Right kidney (tissue), 1 donor: ENCODE measurements at regions not wholly inside any gene's neighbourhood (a gene's known extent, or its start where the extent isn't known, plus 50 kb on each side); places are given as distances from the start of the nearest gene placed in this dataset.

Experiments used
- DNase-seq: peaks from one replicate; pipeline ENCODE4 v3.0.0-alpha.2; 2016

DNA sequence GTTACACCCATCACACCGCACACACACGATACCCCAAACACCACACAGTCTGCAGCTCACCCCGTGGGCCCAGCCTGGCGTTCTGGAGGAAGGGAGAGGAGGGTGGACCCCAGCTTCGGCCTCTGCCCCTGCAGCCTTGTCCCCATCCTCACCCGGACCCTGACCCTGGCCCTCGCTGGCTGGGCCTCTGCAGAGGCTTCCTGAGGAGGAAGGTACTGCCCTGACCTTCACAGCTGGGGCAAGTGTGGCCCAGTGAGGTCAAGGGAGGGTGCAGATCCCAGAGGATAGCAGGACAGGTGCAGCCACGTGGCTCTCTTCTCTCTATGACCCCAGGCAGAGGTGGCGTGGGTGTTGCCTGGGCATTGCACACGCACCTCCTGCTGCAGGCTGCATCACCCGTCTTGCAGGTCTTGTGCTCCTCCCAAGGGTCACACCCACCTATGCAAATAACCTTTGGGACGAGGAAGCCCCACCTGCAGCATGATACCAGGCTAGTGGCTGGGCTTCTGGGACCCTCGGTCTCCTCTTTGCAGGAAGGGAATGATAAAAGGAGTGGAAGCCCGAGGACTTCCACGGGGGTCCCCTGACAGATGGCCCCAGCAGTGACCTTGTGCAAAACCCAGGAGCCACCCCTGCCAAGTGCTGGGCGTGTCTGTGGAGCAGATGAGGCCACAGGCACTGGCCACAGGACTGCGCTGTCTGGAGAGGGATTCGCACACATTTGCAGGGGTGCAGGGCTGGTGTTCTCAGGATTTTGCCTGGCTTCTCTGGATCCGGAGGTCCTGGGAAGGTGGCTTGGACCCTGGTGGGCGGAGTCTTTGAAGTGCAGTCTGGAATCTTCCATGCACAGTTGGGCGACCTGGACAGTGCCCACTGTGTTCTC lies 1241.5 kb downstream of the BRD1 start:
- no peak for DNase-seq

DNA sequence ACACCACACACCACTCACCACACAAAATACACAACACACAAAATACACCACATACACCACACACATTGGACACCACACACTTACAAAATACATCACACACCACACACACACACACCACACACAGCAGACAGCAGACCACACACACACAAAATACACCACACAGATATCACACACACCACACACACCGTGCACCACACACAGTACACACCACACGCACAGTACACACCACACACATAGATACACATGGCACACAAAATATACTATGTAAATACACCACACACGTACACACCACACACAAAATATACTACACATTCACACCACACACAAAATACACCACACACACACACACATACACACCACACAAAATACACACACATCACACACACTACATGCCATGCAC lies 1243.5 kb downstream of the BRD1 start:
- no peak for DNase-seq

DNA sequence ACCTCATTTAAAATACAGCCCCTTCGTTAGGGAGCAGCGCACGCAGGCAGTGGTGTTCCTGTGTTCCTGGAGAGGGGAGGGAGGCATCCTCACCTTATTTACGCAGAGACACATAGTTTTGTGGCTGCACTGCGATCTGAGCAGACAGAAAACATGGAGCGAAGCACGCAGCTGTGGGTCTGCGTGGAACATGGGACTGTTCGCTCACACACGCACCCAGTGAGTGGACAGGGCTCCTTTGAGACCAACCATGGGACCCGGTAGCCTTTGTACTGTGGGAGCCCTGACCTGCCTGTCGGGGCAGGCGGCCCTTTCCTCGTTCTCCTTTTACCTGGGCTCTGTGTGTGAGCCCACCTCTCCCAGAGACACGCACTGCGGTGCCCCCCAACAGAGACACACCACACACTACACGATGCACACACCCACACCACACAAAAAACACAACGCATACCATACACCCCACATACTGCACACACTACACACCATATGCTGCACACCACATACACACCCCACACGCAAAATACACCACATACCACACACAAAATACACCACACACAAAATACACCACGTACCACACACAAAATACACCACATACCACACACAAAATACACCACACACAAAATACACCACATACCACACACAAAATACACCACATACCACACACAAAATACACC lies 1245.7 kb downstream of the BRD1 start:
- DNase-seq: no peak

DNA sequence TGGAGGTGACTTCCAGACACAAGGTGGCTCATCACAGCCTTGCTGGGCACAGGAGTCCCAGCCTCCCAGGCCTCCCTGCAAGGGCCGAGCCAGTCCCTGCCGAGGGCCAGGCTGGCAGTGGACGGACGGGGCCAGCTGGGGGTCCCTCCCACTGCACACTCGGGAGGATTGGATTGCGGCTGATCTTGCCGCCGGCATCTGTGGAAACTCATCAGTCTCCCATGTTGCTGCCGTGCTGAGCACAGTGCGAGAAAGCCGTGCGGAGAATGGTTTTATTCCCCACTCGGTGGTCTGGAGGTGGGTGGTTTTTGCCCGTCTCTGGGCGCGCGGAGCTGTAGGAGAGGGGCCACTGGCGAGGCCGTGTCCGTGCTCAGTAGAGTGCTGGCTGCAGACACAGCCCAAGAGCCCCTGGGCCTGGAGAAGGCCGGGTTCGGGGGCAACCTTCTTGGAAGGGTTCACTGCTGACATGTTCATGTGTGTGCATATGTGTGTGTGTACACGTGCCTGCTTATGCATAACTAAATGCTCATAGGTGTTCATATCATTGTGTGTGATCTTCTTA lies 1246.4 kb downstream of the BRD1 start:
- DNase-seq: no peak

DNA sequence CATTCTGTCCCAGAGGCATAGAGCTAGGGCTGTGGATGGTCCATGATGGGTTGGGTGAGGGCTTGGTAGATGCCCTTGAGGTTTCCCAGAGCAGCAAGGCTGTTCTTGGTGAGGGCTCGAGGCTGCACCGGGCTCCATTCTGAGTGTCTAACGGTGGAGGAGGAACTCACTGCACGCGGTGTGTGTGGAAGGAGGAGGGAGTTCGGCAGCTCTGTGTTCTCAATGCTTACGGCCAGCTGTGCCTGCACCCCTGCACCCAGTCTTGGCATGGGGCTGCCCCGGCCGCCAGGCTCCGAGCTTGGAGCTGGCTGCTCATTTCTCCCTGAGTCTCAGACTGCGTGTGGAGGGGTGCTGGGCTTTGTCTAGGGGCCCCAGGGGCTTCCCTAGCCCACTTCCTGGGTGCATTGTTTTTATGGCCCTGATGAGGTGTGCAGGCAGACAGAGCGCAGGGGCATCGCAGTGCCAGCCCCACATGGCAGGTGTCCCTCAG lies 1247.1 kb downstream of the BRD1 start:
- DNase-seq: no peak

DNA sequence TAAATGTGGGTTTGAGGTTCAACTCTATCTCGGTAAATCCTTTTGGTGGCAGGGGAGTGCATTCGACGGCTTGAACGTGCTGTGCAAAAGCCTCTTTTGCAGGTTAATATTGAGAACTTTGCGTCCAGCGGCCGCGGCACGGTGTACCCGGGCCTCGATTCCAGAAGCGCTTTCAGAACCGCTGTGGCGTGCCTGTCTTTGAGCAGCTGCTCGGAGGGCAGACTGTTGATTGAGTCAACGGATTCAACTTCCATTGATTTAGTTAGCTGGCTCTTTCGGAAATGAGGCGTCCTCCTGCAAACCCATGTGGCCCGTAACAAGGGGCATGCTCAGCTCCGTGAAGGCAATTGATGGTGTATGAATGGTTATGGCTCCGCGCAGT lies 1247.8 kb downstream of the BRD1 start:
- DNase-seq: no peak

DNA sequence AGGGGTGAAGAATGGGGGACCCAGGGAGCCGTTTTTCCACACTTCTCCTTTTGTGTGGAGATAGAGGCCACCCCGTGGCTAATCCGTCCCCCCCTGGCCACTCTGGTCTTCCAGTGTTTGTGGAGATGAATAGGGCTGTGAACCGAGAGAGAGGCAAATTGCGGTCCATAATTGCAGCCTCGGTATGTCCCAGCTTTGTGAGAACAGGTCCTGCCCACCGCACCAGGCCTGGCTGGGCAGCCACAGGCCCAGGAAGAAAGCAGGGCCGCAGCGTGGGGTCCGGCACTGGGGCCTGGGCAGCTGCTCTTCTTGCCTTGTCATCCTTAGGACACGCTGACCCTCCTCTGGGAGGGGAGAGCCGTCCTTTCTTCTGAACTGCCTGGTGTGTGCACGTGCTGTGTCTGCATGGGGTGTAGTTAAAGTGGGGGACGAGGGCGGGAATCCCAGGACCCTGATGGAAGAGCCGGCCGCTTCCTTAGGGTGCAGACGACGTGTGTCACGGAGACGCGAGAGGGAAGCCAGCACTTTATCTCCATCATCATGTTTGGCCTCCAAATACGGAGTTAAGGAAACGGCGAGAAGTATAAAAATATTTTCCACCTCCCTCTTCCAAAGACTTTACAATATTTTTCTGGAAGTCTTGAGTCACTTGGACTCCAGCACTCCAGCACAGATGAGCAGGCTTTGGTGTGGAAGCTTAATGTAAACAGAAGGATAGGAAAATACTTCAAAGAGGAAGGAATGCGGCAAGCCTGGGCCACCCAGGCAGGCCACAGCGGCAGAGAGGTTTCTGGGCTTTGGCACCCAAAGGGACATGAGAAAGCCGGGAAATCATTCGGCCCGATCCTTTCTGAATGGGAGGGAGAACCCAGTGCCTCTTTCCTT lies 1248.4 kb downstream of the BRD1 start:
- DNase-seq: no peak

DNA sequence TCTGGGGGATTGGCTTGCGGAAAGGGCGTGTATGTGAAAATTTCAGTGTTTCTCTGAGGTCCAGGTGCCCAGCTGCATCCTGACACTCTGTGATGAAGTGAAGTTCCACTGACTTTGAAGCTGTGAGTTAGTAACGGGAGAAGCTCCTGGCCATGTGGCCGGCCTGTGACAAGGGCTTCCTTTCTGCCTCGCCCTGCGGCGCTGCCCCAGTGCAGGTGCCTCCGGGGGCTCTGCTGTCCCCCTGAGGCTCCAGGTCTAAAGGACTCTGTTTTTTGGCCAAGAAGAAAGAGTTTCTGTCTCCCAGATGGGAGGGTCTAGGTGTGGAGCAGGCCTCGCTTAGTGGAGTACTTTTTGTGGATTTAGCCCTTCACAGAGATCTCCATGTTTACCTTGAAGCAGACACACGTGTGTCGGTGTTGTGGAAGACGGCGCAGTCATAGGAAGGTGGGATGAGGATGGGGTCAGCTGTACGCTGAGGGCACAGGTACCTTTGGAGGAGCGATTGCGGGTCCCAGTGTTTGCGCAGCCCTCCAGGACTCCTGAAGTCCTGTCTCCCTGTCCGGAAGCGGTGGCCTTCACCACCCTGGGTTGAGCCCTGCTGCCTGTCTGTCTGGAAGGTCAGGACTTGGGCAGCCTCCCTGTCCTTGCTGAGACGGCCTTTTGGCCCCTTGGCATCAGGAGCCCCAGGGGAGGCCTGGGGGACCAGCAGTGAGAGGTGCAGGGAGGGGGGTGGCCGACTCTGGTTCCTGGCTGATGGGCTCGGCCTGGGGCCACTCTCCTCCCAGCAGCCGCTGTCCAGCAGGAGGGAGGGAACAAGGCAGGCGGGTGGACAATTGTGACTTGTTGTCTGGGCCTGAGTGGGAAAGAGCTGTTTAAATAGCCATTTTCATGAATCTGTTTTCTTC lies 1249.3 kb downstream of the BRD1 start:
- no peak for DNase-seq

DNA sequence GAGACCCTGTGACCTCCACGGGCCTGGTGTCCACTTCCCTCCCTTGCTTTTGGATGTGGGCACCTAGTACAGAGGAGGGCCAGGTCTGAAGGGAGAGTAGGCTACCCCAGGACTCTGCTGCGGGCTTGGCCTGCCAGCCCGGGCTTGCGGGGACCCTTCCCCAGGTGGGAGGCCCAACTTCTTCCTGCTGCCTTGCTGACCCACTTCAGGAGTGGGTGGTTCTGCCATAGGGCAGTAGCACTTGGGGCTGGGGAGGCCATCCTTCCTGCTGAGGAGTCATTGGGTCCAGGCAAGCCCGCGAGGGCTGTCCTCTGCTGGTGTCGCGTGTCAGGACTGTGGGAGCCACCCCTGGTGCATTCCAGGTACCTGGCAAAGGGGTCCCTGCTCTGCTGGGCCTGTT lies 1250.0 kb downstream of the BRD1 start:
- no peak for DNase-seq

DNA sequence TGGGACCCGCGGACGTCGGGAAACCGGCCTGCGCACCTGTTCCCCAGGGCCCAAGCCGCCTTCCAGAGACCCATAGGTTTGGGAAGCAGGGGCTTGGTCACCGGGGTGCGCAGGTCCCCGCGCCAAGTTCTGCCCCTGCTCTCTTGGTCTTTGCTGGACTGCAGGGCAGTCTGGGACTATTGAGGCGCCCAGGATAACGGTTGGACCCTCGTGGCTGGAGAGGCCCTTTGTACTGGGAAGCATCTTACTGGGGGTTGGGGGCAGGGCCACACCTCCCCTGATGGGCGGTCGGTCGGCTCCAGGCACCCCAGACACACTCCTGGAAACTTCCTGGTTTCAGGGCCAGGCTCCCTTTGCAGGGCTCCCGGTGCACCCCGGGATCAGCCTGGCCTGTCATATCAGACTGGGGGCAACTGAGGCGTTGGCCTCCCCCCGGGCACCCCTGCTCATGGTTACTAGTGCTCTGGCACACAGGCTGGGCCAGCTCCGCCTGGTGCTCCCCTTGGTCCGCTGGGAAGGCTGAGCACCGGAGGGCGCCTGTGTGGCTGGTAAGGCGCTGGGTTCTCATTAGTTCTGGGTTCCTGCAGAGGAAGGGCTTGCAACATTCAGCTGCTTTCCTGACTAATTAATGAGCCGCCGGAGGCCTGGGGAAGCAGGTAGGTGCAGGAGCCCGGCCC lies 1250.5 kb downstream of the BRD1 start:
- DNase-seq: no peak

DNA sequence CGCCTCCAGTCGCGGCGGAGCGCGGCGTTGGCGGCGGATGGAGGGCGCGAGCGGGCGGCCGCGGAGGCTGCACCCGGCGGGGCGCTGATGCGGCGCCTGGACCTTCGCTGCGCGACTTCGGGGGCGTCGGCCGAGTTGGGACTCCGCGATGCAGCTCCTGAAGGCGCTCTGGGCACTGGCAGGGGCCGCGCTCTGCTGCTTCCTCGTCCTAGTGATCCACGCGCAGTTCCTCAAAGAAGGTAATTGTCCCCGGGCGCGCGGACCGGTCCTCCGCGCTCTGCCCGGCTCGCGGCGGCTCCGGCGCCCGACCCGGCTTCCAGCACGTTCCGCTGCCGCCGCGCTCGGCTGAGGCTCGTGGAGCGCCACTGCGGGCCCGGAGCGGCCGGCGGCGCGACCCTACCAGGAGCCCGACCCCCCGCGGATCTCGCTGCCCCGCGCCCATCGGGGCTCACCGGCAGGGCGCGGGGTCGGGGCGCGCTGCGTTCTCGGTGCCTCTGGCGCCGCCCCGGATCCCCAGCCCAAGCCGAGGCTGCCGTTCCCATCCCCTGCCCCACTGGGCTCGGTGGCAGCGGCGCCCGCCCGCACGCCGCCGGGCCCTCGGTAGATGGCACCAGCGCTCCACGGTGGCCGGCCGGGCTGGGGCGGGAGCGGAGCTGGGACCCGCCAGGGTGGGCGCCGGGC lies 1251.2 kb downstream of the BRD1 start:
- peak; percentile 91 for DNase-seq

DNA sequence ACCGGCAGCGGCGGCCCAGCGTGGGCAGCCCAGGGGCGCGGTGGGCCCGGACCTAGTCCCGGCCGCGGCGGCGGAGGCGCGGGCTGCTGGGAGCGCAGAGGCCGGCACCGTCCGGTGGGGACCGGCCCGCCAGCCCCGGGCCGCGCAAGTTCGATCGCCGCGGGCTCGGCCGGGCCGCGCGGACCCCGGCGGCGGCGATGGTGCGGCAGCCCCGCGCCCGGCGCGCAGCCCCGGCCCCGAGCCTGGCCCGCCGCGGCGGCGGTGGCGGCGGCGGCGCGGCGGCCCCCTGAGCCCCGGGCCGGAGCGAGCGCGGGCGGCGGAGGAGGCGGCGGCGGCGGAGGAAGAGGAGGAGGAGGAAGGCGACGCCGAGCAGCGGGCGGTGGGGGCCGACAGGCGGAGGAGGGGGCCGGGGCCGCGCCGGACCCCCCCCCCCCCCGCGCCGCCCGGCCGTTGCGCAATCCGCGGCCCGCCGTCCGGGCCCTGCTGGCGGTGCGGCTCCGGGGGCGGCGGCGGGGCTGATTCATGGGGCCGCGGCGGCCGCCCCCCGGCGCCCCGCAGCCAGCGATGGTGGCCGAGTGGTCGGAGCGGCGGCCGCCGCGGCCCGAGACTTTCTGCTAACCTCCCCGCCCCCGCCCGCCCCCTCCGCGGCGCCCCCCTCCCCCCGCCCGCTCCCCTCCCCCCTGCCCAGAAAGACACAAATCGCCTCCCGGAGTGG lies 1251.9 kb downstream of the BRD1 start:
- no peak for DNase-seq

DNA sequence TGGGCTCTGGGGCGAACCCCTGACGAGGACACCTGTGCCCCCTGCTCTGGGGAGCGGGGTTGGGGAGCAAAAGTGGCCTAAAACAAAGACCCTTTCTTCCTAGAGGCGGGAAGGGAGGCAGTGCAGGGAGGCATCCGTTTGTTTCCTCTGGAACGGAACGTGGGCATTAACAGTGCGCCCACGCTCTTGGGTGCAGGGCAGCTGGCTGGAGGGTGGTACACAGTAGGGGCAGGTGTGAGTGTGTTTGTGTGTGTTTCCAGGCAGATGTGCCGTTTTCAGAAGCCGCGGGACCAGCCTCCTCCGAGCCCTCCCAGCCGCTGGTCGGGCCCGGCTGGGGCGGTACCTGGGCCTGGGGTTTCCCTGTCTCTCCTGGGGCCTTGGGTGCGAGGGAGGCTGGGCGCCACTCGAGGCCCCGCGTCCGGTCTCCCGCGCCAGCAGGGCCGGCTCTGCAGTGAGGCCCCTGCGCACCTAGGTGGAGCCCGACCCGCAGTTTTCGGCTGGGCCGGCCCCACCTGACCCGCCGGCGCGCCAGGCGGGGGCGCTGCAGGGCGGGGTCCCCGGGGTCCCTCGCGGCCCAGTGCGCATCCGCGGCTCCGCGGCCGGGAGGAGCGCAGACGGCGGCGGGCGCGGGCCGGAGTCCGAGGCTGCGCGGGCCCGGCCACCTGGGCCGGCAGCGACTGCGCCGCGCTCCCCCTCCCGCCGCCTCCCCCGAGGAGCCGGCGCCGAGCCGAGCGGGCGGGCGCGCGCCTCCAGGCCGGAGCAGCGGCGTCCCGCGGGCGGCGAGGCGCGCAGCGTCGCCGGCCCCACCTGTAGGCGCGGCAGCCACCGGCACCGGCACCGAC lies 1252.7 kb downstream of the BRD1 start:
- DNase-seq: peak; percentile 71

DNA sequence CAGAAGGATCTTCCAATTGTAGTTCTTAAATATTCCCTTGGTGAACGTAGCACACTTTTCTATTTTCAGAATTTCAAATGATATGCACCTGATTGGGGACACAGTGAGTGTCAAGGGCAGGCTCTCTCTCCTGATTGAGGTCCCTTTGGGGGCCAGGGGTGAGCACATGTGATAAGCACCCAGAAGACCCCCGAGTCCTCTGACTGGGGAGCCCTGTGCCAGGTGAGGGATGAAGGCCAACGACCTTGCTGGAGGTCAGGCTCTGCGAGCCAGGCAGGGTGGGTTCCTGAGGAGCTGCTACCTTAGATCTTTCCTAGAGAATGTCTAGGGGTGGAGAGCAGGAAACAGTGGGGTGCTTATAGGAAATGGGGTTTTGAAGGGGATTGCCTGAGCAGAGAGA lies 1253.9 kb downstream of the BRD1 start:
- DNase-seq: no peak

DNA sequence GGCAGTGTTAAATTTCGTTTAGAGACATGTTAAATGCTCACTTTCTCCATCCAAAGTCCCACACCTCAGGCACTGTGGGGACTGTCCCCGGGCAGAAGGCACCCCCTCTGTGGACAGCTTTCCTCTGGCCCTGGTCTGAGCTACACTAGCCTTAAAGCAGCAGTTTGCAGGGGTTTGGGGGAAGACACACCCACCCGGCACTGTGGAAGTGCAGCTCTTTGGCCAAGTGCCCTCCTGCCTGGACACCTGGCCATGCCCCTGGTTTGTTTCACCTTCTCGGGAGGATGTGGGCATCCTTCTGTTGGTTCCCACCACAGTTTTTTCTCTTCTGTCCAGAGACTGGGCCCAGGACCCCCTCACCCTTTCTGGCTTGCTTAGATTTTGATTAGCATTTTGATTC lies 1254.7 kb downstream of the BRD1 start:
- DNase-seq: no peak

DNA sequence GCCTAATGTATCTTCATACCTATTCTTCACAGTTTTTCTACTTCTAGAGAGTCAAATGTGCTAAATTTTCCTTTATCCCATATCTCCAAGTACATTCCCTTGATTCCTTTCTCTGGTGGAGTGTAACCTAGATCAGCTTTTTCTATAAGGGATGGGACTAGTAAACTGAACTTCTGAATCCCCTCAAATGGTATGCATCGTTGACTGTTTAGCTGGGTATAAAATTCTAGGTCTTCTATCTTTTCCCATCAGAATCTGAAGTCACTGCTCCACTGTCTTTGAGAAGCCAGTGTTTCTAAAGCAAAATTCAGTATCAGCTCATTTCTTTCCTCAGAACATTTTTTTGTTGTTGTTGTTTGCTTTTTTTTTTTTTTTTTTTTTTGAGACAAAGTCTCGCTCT lies 1256.8 kb downstream of the BRD1 start:
- no peak for DNase-seq

DNA sequence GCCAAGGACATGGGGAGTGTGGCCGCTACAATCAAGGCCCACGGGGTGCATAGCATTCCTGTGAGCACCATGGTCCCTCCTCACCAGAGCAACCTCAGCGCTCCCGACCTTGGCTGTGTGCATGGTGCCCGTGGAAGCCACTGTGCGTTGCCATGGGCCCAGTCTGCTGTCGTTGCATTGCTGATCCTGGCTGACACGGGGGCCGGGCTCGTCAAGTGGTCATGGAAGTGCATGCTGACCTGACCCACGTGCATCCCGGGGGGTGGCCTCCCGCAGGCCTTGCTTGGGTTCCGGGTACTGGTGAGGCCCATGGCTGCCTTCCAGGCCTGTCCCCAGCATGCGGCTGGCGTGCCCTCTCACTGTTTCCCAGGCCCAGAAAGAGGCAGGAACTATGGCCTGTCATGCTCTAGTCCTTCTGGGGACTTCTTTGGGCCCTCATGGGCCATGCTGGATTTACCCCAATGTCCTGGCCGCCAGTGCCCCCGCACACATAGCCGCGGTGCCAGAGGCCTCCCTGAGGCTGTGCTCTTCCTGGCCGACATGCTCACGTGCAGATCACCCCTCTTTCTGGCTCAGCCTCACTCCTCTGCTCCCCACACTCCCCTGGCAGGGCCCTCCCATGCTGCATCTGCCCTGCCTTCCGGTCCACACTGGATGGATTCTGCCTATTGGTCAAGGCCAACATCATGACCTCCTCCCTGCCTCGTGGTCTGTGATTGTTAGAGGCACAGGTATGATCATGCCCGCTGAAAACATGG lies 1258.0 kb downstream of the BRD1 start:
- DNase-seq: no peak
